ENCODE measurements at regions not wholly inside any gene's neighbourhood (a gene's known extent, or its start where the extent isn't known, plus 50 kb on each side); places are given as distances from the start of the nearest gene placed in this dataset.

Small RNA genes lying in the stretch of these regions (small RNA-seq; reads per million reads assigned to genes)
- 0 reads per million in 3 experiments for gene AC012368.3
- 0 reads per million in 3 experiments for gene MIR4433B
